SW480 (cell line): ENCODE measurements at regions not wholly inside any gene's neighbourhood (a gene's known extent, or its start where the extent isn't known, plus 50 kb on each side); places are given as distances from the start of the nearest gene placed in this dataset.

ENCODE experiments used
- DNase-seq: peaks from one replicate; pipeline ENCODE4 v3.0.0-alpha.2; 2016; ENCODE audit warnings: low spot score

DNA sequence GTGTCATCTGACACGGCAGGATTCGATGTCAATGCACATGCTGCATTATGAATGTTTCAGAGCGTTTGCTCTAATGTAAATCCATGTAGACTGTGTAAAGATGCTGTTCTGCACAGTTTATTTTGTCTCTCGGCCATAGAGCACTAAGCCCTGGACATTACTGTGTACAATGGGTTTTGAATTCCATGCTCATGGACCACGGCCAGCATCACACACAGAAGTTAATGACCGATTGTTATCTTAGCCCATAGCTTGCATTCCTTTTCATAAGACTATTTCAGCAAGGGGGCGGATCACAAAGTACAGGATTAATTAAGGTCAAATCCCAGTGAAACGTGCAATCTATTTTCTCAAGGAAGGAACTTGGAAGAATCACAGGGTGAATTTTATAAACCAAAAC, 286.1 kb upstream of the TENM3 start:
- DNase-seq, result no peak

DNA sequence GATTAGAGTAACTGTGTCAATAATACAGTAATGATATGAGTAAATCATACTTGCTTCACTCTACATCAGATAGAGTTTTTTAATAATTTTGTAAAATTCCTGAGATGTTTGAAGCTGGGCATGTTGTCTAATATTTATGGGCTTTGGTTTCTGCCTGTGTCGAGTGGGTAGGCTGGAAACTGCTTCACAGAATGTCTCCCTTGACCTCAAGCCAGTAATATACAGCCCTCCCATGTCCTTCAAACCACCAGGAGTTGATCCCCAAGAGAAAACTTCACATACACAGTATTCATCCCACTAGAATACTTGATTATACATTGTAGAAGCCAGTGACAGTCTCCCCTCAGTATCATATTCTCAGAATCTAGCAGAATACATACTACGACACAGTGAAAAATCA, 284.8 kb upstream of the TENM3 start:
- DNase-seq, result no peak

DNA sequence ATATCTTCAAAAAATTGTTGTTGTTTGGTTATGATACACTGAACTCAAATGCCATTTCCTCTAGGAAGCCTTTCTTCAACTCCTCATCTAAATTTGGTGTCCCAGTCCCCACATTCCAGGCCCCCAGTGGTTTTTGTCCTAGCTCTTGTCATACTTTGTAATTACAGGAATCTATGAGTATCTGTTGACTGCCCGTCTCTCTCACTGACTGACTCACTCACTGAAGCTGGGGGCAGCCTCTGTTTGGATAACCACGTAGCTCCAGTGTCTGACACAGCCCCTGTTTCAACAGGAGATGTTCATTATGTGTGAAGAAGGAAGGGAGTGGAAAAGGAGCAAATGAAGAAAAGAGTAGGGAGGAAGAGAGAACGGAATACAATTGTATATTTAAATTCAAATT, 284.1 kb upstream of the TENM3 start:
- no peak for DNase-seq

DNA sequence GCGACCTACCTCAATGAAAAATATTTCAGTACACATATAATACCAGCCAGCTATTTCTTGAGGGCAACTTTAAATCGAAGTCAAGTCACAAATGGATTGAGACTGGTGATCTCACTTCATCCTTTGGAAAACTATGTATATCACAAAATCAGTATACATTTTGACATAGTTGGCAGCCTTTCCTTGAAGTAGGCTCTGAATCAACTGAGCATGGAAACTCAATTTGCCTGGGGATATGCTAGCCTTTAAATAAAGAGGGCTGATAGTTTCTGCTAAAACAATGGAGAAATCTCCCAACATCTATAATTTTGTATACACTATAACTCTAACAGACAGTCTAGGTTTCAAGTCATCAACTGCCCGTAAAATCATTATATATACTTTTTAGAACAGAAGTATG, 282.8 kb upstream of the TENM3 start:
- DNase-seq, result no peak

DNA sequence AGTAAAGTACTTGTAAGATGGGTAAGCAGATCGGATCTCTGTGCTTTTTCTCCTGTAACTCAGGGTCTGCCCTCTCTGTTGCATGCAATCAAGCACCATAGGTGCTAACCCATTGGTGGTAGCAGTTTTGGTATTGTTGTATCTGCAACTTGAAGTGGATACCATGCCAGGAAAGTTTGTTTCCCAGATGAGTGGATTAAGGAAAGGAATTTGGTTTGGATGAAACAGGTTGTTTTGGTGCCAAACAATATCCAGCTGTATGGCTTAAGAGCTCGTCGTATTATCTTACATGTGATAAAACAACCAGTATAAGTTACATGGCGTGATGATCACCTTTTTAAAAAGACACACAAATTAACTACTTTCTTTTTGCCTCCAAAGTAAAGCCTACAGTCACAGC, 280.9 kb upstream of the TENM3 start:
- DNase-seq, result no peak

DNA sequence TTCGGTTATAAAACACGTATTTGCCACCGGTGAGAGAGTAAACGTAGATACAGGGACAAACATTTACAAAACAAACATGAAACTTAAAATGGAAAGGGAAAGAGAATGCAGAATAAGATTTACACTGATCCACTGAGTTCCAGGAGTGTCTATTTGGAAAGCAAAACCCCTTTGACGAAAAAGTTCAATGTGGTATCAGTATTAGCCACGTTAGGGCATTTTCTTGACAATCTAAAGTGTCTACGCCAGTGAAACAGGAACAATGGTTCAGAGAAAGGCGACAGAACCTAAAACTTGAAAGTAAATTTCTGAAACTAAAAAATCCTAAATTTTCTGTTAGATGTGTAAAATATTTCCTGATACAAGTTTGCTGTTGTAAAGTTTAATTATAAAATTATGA, 278.5 kb upstream of the TENM3 start:
- DNase-seq, result no peak

DNA sequence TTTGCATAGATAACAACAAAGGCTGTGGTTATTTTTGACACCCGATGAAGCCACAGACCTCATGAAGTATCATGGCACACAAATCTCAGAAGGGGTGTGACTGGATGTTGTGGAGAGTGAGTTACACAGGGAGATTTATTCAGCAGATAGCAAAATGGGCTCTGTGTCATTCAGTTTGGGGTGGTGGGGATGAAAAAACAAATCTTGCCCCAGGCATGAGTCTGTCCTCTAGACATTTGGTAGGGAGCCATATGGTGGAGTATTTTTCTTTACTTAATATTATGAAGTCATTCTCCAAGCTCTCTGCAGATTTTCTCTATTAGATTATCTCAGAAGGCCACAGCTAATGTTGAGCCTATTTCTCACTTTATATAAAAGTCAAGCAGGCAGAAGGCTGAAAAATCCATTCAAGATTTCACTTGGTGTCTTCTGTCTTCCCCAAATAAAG, 277.1 kb upstream of the TENM3 start:
- no peak for DNase-seq

DNA sequence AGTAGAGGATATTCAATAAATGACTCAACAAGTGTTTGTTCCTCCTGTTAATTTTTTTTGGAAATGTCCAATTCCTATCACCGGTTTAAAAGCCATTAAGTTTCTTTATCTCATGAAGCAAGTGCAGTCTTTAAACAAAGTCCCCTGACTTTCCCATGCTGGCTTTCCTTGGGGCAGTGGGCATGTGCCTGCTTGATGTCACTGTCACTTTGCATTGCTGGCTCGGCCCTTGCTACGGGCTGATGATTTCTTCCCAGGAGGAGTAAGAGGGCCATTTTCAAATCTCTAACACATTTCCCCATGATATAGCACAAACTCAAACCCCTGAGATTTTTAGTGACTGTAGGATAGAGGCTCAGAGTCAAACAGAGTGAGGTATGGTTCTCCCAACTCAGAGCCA, 275.8 kb upstream of the TENM3 start:
- DNase-seq, result no peak

DNA sequence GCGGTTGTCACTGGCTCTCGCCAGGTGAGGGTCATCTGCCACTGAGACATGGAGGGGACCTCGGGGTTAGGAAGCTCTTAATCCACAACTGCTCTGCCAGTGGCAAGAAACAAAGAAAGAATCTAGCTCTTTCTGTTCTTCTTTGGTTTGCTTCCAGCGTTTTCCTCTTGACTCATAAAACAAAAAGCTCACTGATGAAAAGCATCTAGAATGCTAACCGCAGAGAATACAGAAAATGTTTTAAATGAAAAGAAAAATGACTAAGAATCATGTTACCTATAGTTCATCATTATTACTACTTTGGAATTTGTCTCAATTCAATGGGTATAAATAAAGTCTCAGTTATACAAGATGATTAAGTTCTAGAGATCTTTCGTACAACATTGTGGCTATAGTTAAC, 274.8 kb upstream of the TENM3 start:
- no peak for DNase-seq

DNA sequence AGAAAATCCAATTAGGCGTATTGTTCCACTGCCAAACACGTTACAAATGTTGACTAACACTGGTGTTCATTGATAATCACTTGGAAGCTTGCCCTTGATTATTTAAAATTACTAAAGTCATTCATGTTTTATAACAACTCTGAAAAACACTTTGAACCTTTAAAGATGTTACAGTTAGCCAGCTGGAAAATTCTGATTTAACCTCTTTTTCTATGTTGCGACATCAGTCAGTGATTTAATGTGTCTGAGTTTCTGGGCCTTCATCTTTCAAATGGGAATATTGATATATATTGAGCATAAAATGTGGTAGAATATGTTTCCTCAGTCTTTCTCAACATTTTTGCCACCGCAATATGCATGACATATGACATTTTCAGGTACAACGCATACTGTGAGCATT, 274.1 kb upstream of the TENM3 start:
- DNase-seq, result no peak

DNA sequence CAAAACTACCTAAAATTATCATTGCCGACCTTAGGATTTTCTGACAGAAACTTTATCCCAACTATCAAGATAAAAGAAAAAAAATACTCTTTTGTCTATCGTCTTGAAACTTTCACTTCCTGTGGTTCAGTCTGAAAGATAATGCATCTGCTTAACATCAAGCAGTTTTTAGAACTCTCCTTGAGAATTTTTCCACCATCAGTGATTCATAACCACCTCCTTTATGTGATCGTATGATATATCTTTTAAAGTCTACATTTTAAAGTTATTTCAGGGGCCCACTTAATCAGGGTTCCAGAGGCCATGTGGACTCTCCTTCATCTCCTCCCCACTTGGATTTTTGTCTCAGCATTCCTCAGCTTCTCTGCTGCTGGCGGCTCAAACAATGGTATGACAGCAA, 272.8 kb upstream of the TENM3 start:
- DNase-seq, result no peak

DNA sequence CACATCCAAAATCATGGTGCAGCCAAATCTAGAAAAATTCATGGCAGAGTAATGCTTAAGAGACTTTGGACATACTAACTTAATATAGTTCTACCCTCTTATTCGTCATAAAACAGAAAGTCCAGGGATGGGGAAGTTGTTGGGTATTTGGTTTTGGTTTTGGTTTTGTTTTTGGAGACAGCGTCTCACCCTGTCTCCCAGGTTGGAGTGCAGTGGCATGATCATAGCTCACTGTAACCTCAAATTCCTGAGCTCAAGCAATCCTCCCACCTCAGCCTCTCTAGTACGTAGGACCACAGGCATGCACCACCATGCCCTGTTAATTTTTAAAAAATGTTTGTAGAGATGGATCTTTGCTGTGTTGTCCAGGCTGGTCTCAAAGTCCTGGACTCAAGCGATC, 271.8 kb upstream of the TENM3 start:
- DNase-seq, result no peak

DNA sequence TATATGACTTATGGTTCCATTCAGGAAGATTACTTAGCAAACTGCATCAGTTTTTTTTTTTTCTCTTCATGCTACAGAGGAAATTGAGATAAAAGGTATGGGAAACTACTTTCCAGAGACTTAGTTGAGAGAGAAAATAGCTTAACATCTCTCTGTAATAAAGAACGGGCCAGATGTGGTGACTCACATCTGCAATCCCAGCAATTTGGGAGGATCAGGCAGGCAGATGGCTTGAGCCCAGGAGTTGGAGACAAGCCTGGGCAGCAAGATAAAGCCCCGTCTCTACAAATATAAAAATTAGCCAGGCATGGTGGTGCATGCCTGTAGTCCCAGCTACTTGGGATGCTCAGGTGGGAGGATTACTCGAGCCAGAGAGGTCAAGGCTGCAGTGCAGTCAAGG, 271.2 kb upstream of the TENM3 start:
- DNase-seq, result no peak

DNA sequence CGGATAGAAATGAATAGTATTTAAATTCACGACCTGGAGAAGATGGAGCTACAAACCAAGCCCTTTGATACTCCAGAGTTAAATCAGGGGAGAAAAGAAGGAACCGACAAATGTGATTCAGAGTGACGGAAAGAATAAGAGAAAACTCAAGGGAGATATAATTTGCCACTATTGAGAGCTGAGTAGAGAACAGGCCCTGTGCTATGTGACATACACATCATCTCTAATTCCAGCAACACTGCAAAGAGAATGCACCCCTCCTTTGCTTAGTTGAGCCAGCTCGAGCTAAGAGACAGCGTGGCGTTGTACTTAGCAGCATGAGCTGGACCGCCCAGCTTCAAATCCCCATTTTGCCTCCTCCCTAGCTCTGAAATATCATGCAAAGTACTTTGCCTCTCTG, 266.4 kb upstream of the TENM3 start:
- no peak for DNase-seq

DNA sequence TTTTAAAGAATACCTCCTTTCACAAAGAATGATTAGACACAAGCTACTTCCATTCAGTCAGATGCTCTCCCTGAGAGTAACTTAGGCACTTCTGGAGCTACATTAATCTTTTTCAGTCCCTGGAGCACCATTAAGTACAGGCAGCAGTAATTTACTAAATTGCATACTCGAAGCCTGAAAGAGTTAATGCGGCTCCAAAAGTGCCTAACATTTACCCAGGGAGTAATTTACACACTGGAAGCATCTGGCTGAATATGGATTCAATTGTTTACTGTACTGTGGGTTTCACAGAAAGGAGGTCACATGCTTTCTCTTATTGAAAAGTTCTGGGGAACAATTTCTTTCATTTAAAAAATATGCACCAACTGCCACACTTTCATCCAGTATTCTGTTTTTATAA, 260.8 kb upstream of the TENM3 start:
- no peak for DNase-seq

DNA sequence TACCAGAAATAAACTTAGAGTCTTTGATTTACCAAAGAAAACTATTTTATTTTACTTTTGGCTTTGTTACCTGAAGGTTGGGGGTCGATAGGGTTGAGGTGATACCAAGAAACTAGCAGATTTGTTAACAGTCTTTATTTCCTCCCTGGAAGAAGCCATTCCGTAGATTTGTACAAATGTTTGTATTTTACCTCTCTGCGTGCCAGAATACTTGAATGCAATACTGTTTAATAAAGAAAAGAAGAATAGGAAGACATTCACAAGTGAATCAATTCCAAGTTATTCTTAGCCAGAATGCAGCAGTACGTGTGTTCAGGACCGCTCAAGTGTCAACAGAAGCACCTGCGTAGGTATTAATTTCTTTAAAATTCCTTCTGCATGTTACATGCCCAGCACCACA, 260.3 kb upstream of the TENM3 start:
- no peak for DNase-seq

DNA sequence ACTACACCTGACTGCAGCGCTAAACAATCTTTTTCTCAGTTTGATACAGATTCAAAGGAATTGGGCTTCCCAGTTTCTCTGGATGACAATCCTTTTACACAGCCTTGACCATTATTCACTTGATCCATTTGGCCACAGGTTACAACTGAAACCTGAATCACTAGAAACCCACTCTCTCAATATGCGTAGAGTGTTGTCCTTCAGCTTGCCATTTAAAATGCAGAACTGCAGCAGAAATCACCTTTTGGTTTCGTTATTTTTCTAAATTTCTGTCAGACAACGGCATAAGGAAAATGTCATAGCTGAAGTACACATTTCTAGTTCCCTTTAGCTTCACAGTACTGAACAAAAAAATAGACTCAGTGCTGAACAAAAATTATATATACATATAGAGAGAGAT, 255.8 kb upstream of the TENM3 start:
- DNase-seq, result no peak

DNA sequence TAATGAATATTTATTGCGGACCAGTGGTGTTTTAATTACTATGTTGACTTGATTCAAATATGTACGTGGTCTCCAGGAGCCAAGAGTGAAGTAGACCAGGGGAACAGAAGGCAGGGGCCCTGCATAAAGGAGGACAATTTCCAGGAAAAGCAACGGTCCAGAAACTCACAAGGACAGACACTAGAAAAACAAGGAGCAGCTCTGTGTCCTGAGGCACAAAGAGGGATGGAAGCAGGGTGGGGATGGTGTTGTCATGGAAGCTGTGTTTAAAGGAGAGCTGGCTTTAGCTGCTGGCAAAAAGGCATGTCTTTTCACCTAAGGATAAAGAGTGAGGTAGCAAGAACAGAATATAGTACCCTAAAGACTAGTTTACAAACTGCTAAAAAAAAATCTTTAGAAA, 254.1 kb upstream of the TENM3 start:
- no peak for DNase-seq

DNA sequence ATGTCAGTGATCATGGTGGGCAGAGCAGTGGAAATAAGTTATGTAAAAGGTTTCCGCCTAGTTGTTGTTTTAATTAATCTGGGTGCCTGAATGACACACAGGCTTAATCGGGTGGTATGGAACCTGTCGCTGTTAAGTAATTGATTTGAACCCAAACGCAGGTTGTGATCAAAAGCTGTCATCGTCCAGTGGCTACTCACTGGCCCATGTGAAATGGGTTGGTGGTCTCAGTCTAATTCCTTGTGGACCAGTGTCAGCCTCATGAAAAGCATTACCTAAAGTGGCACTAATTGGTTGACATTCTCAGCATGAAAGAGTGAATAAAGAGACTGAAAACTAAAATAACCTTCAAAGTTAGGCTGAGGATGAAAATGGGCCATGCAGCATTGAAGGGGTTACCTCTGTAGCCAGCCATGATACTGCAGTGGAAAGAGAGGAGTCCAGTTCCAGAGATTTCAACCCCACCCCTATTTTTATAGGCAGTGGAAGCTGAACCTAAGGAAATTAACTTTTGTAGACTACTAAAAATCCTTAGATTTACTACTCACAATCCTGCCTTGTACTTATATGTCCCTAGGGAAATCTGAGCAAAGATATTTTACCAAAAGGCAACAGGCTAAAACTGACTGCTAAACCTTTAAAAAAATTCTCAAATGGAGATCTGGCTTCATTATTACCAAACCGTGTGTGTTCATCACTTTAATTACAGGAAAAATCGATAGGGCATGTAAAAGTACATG, 251.7 kb upstream of the TENM3 start:
- DNase-seq, result no peak

DNA sequence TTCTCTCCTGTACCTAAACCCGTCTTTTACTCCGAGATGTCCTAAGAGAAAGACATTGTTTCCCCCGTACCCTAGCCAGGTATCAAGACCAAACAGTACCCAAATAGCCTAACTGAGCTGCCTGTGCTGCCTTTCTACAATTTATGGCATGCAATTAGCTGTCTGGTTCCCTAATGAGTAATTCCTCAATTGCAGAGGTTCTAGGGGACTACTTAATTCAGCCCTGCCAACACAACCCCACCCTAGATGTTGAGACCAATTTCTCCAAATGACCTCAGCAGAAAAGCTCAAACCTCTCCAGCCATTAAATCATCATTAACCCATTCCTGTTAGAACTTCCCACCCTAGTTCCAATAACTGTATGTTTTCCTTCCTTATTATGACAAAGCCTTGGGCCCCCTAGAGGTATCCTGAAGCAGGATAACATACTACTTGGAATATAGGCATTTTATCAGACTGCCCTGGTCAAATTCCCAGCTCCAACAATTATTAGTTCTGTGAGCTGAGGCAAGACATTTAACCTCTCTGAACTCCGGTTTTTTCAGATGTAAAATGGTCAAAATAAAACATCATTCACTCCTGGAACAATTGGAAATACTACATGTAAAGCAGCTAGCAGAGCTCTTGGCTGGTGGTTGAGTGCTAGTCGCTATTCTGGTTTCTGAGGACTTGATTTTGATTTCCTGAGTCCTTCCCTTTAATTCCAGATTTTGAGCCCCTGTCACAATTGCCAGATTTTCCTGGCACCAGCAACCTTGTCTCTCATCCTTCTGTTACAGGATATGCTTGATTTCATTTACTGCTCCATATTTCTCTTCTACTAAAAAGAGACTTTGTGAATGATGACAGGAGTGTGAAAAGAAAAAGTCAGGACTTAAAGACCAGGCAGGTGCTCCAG, 244.6 kb upstream of the TENM3 start:
- DNase-seq, result no peak

DNA sequence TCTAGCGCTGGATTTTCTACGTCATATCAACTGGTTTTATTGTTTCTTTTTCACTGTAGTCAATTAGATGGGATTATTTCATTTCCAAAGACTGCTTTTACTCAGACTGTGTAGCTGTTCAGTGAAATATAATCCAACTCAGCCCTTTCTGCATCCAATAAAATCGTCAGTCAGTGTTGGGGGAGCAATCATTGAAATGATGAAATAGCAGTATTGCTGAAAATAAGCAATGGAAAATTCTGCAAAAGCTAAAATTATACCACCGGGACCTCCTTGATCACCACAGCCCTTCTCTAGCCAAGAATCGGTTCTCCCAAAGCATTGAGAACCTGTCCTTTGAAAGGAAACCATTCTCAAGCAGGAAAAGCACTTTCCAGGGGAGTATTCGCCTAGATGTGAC, 243.1 kb upstream of the TENM3 start:
- DNase-seq, result no peak

DNA sequence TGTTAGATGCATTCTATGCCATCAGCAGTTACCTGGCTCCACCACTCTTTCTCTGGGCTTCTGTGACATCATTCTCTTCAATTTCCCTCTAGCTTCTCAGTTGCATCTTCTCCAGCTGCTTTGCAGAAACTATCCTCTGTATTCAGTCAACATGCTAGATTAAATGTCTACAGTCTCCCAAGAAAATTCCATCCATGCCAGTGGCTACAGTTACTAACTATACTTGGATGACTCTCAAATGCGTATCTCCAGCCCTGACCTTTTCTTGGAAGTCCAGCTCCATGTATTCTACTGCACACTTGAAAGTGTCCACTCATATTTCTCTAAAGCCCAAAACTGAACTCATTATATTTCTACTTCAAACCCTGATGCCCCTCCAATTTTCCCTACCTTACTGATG, 232.3 kb upstream of the TENM3 start:
- DNase-seq, result no peak

DNA sequence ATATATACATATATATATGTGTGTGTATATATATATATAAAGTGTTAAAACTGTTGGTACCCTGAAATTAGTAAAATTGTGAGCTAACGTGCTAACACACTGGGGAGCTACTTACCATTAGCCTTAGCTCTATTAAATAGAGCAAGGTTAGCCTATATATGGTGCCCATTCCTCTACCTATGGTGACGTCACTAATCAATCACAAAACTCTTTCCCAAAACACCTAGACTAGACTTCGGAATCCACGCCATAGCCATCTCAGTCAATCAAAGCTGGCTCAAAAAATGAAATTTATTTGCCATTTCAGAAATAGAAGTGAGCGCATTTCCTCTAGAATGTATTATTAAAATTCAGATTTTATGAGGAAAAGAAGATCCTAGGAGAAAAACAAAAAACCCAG, 229.0 kb upstream of the TENM3 start:
- DNase-seq, result no peak

DNA sequence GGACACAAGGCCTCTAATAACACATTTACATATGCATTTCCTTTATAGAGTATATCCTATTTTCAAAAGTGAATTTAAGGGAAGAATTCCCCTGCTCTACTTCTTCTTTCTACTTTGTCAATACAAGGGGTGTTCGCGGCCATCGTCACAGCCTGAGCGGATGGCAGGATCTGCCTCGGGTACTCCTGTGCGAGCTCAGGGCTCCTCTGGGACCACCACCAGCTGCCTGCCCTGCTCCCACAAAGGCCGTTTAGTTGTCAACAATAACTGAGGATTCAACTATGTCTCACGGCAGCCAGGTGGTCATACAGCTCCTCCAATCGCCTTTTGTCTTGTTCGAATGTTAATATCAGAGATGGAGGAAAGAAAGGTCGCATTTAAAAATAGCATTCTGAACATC, 228.2 kb upstream of the TENM3 start:
- no peak for DNase-seq
